ENCODE measurements at regions not wholly inside any gene's neighbourhood (a gene's known extent, or its start where the extent isn't known, plus 50 kb on each side); places are given as distances from the start of the nearest gene placed in this dataset.

GRCh38 chr5:54851449-54851848 is 133.9 kb downstream of the ESM1 start:
- no peak for DNase-seq

GRCh38 chr5:54848581-54848980 is 136.8 kb downstream of the ESM1 start:
- no peak for DNase-seq

- DNase-seq: no peak
These were observed 139.8 kb downstream of the ESM1 start for GRCh38 chr5:54845567-54845941.

GRCh38 chr5:54844905-54845566 is 140.4 kb downstream of the ESM1 start:
- DNase-seq: no peak

GRCh38 chr5:54844266-54844665 is 141.1 kb downstream of the ESM1 start:
- DNase-seq: no peak

- DNase-seq: no peak
These were observed 143.9 kb downstream of the ESM1 start for GRCh38 chr5:54841481-54841880.

- no peak for DNase-seq
These were observed 146.6 kb downstream of the ESM1 start for GRCh38 chr5:54838843-54839242.

- DNase-seq: no peak
These were observed 147.4 kb downstream of the ESM1 start for GRCh38 chr5:54837981-54838380.

GRCh38 chr5:54837093-54837492 is 148.3 kb downstream of the ESM1 start:
- no peak for DNase-seq

GRCh38 chr5:54835647-54836046 is 149.7 kb downstream of the ESM1 start:
- no peak for DNase-seq

- DNase-seq: no peak
These were observed 151.1 kb downstream of the ESM1 start for GRCh38 chr5:54834121-54834842.

- no peak for DNase-seq
These were observed 151.8 kb downstream of the ESM1 start for GRCh38 chr5:54833590-54833989.

GRCh38 chr5:54832858-54833257 is 152.5 kb downstream of the ESM1 start:
- no peak for DNase-seq

GRCh38 chr5:54832045-54832444 is 153.3 kb downstream of the ESM1 start:
- no peak for DNase-seq

GRCh38 chr5:54831233-54831632 is 154.2 kb downstream of the ESM1 start:
- no peak for DNase-seq

GRCh38 chr5:54829676-54830535 is 155.5 kb downstream of the ESM1 start:
- no peak for DNase-seq

GRCh38 chr5:54829102-54829501 is 156.3 kb downstream of the ESM1 start:
- no peak for DNase-seq

- no peak for DNase-seq
These were observed 157.2 kb downstream of the ESM1 start for GRCh38 chr5:54828151-54828550.

GRCh38 chr5:54825005-54825404 is 160.4 kb downstream of the ESM1 start:
- DNase-seq: no peak

- DNase-seq: no peak
These were observed 162.4 kb downstream of the ESM1 start for GRCh38 chr5:54823006-54823405.

GRCh38 chr5:54822324-54822687 is 163.1 kb downstream of the ESM1 start:
- DNase-seq: no peak

GRCh38 chr5:54821445-54822323 is 163.7 kb downstream of the ESM1 start:
- DNase-seq: no peak
